Natural killer cell (primary cell): ENCODE measurements at regions not wholly inside any gene's neighbourhood (a gene's known extent, or its start where the extent isn't known, plus 50 kb on each side); places are given as distances from the start of the nearest gene placed in this dataset.

Experiments used
- ATAC-seq, 3 donors: fragments of 150-1000 bp in 2 of 3; fragments of 200-7000 bp in 1 of 3; cut with Tn5 transposase; 1 replicate in 1 of 3; 2 replicates in 2 of 3; pipeline ENCODE4 v1.10.0; 2021; ENCODE audit warnings: mild to moderate bottlenecking in 2 of 3, moderate library complexity in 2 of 3
- DNase-seq, 2 donors: peaks; one replicate each; pipeline versions ENCODE4 v3.0.0 to v3.0.0-alpha.2; 2013 to 2021; ENCODE audit warnings: mixed read lengths in 1 of 2
- H3K27ac ChIP-seq: one replicate; pipeline ENCODE4 v1.5.1; 2013; ENCODE audit warnings: mild to moderate bottlenecking, low read length
- H3K27me3 ChIP-seq: one replicate; pipeline ENCODE4 v1.6.1; 2013; ENCODE audit warnings: low read length; ENCODE audit not compliant: control insufficient read depth, insufficient read depth
- H3K36me3 ChIP-seq: one replicate; pipeline ENCODE4 v1.6.1; 2013; ENCODE audit warnings: low read length; ENCODE audit not compliant: control insufficient read depth, insufficient read depth
- H3K4me1 ChIP-seq: one replicate; pipeline ENCODE4 v1.6.1; 2013; ENCODE audit warnings: low read length; ENCODE audit not compliant: control insufficient read depth, insufficient read depth
- H3K4me3 ChIP-seq: one replicate; pipeline ENCODE4 v1.5.1; 2013; ENCODE audit warnings: low read length
- H3K9me3 ChIP-seq: one replicate; pipeline ENCODE4 v1.6.1; 2013; ENCODE audit warnings: low read length; ENCODE audit not compliant: control insufficient read depth, insufficient read depth
- H3K27ac Mint-ChIP-seq, 2 donors: one replicate each; pipeline ENCODE4 v1.8.0; 2022; ENCODE audit warnings: mild to moderate bottlenecking in 2 of 2, mixed read lengths in 2 of 2, moderate library complexity in 1 of 2
- H3K27me3 Mint-ChIP-seq, 2 donors: one replicate each; pipeline ENCODE4 v1.8.0; 2022; ENCODE audit warnings: low read depth in 2 of 2, mixed read lengths in 2 of 2
- H3K36me3 Mint-ChIP-seq: one replicate; pipeline ENCODE4 v1.8.0; 2022; ENCODE audit warnings: mixed read lengths
- H3K4me1 Mint-ChIP-seq, 2 donors: one replicate each; pipeline ENCODE4 v1.8.0; 2022; ENCODE audit warnings: mixed read lengths in 2 of 2
- H3K4me3 Mint-ChIP-seq: one replicate; pipeline ENCODE4 v1.8.0; 2022; ENCODE audit warnings: mild to moderate bottlenecking, moderate library complexity, mixed read lengths
- H3K9me3 Mint-ChIP-seq, 2 donors: one replicate each; pipeline ENCODE4 v1.8.0; 2022; ENCODE audit warnings: mixed read lengths in 2 of 2
- CTCF ChIP-seq: fragments of 200-600 bp; IDR thresholded peaks from one replicate; pipeline ENCODE4 v1.8.0; 2022; ENCODE audit warnings: antibody characterized with exemption
- WGBS: methylation state at CpG from one replicate; pipeline ENCODE4 v1.1.7; 2013; ENCODE audit warnings: missing lambda C conversion rate; ENCODE audit not compliant: insufficient coverage; 5-methylcytosine and 5-hydroxymethylcytosine counted together
- intact Hi-C: fragments of 100-400 bp; cut with micrococcal nuclease; formaldehyde crosslinking; loops from one replicate; pipeline ENCODE4 v1.14.2; 2022

GRCh38 chr12:59010941-59011340 is 90.6 kb upstream of the LRIG3 start:
- no peak for TF ChIP-seq CTCF
- Histone ChIP-seq H3K27me3 (no peaks in the 10 kb centered on the region), H3K36me3 (no peaks in the 10 kb centered on the region), H3K27ac (no peak overlapping the region), H3K4me1 (no peaks in the 10 kb centered on the region), H3K9me3 (no peaks in the 10 kb centered on the region), H3K4me3 (no peak overlapping the region)
- intact Hi-C loops = no loop called here
- H3K9me3 Mint-ChIP-seq = peaks cover 15% of the 10 kb centered on the region in 2 donors
- no peaks in the 10 kb centered on the region for H3K4me1 Mint-ChIP-seq
- H3K27me3 Mint-ChIP-seq = no peaks in the 10 kb centered on the region
- no peak overlapping the region for H3K27ac Mint-ChIP-seq
- no peaks in the 10 kb centered on the region for H3K36me3 Mint-ChIP-seq
- DNase-seq (no peak), ATAC-seq (no peak)
- no peak overlapping the region for H3K4me3 Mint-ChIP-seq
- 83% methylated on average over 3 of the region's 3 CpGs for WGBS

- 91% methylated on average over 5 of the region's 5 CpGs for WGBS
- DNase-seq = no peak
- Histone ChIP-seq H3K4me3 (no peak overlapping the region), H3K27me3 (no peaks in the 10 kb centered on the region), H3K4me1 (no peaks in the 10 kb centered on the region), H3K9me3 (no peaks in the 10 kb centered on the region), H3K27ac (no peak overlapping the region), H3K36me3 (no peaks in the 10 kb centered on the region)
- intact Hi-C loops = no loop called here
- ATAC-seq = no peak
- Mint-ChIP-seq H3K4me3 (no peak overlapping the region), H3K27ac (no peak overlapping the region), H3K36me3 (no peaks in the 10 kb centered on the region), H3K4me1 (no peaks in the 10 kb centered on the region), H3K9me3 (peaks cover 12 to 15% of the 10 kb centered on the region in 2 donors), H3K27me3 (no peaks in the 10 kb centered on the region)
- no peak for TF ChIP-seq CTCF
Measured at GRCh38 chr12:59010118-59010517, 89.8 kb upstream of the LRIG3 start.

DNA sequence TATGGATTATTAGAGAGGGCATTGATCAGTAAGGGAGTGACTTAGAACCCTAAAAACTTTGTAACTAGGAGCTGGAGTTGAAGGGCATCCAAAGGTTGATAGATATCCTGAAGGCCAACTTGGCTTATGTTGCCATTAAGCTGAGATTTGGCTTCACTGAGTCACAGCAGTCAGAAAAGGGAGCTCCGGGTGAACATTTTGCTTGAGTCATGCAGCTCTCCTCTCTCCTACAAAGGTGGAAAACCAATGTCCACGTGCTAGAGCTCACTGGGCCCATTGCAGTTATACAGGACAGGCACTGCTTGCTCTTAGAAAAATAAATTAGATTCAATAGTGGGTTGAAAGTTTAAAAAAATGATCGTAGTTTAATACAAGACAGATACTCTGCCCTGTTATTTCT is 87.3 kb upstream of the LRIG3 start:
- ATAC-seq (no peak), DNase-seq (no peak)
- Histone ChIP-seq H3K27ac (no peak overlapping the region), H3K36me3 (no peaks in the 10 kb centered on the region), H3K27me3 (no peaks in the 10 kb centered on the region), H3K4me3 (no peak overlapping the region), H3K4me1 (no peaks in the 10 kb centered on the region), H3K9me3 (no peaks in the 10 kb centered on the region)
- TF ChIP-seq CTCF = no peak
- Mint-ChIP-seq H3K9me3 (peaks cover 11% of the 10 kb centered on the region in 2 donors), H3K36me3 (no peaks in the 10 kb centered on the region), H3K27ac (no peak overlapping the region), H3K4me3 (no peak overlapping the region), H3K4me1 (no peaks in the 10 kb centered on the region), H3K27me3 (no peaks in the 10 kb centered on the region)
- intact Hi-C loops = no loop called here
- 67% methylated on average over 2 of the region's 3 CpGs for WGBS

GRCh38 chr12:59005193-59005955 is 85.1 kb upstream of the LRIG3 start:
- DNase-seq (no peak), ATAC-seq (no peak)
- Mint-ChIP-seq H3K4me1 (no peaks in the 10 kb centered on the region), H3K27me3 (no peaks in the 10 kb centered on the region), H3K36me3 (no peaks in the 10 kb centered on the region), H3K27ac (no peak overlapping the region), H3K4me3 (no peak overlapping the region), H3K9me3 (peaks cover 8 to 9% of the 10 kb centered on the region in 2 donors)
- WGBS = 70% methylated on average over 2 of the region's 4 CpGs
- Histone ChIP-seq H3K4me1 (no peaks in the 10 kb centered on the region), H3K4me3 (no peak overlapping the region), H3K27ac (no peak overlapping the region), H3K36me3 (no peaks in the 10 kb centered on the region), H3K9me3 (no peaks in the 10 kb centered on the region), H3K27me3 (no peaks in the 10 kb centered on the region)
- TF ChIP-seq CTCF = no peak
- intact Hi-C loops = no loop called here
